ENCODE measurements at regions not wholly inside any gene's neighbourhood (a gene's known extent, or its start where the extent isn't known, plus 50 kb on each side); places are given as distances from the start of the nearest gene placed in this dataset.
"Not testable (repeated sequence)": the region's sequence is repeated elsewhere in the genome, so short reads cannot be mapped to it uniquely, and the experiment has no call there.

GRCh38 chrX:137195296-137195695 is 161.5 kb upstream of the GPR101 start:
- no peak for DNase-seq (ENCODE audit: insufficient read length)
- FAIRE-seq, result no peak
- TF ChIP-seq TAF1 (IDR thresholded peaks at IDR 0.05; ENCODE audit: borderline replicate concordance, low read depth, low read length), result no peak
- TF ChIP-seq POLR2A (IDR thresholded peaks at IDR 0.05; ENCODE audit: low read depth, low read length), result no peak
- no peak for TF ChIP-seq POLR2AphosphoS5 (IDR thresholded peaks at IDR 0.05; ENCODE audit: low read depth, low read length)

GRCh38 chrX:137194164-137194563 is 160.4 kb upstream of the GPR101 start:
- TF ChIP-seq TAF1 (IDR thresholded peaks at IDR 0.05; ENCODE audit: borderline replicate concordance, low read depth, low read length), result no peak
- no peak for DNase-seq (ENCODE audit: insufficient read length)
- FAIRE-seq, result peak; percentile 82

GRCh38 chrX:137187540-137187939 is 153.7 kb upstream of the GPR101 start:
- DNase-seq (ENCODE audit: insufficient read length), result no peak

GRCh38 chrX:137178392-137178791 is 144.6 kb upstream of the GPR101 start:
- no peak for DNase-seq (ENCODE audit: insufficient read length)
- no peak for FAIRE-seq
- TF ChIP-seq POLR2A (IDR thresholded peaks at IDR 0.05; ENCODE audit: low read depth, low read length) (no peak), TAF1 (IDR thresholded peaks at IDR 0.05; ENCODE audit: borderline replicate concordance, low read depth, low read length) (no peak), POLR2AphosphoS5 (IDR thresholded peaks at IDR 0.05; ENCODE audit: low read depth, low read length) (no peak)

More at GRCh38 chrX:137187540-137187939, 153.7 kb upstream of the GPR101 start:
- no peak for TF ChIP-seq POLR2AphosphoS5 (IDR thresholded peaks at IDR 0.05; ENCODE audit: low read depth, low read length)
- no peak for TF ChIP-seq TAF1 (IDR thresholded peaks at IDR 0.05; ENCODE audit: borderline replicate concordance, low read depth, low read length)
- TF ChIP-seq POLR2A (IDR thresholded peaks at IDR 0.05; ENCODE audit: low read depth, low read length), result no peak
- FAIRE-seq, result no peak

GRCh38 chrX:137172317-137172948 is 138.6 kb upstream of the GPR101 start:
- TF ChIP-seq POLR2A (IDR thresholded peaks at IDR 0.05; ENCODE audit: low read depth, low read length) (no peak), POLR2AphosphoS5 (IDR thresholded peaks at IDR 0.05; ENCODE audit: low read depth, low read length) (no peak), TAF1 (IDR thresholded peaks at IDR 0.05; ENCODE audit: borderline replicate concordance, low read depth, low read length) (no peak)
- no peak for FAIRE-seq
- DNase-seq (ENCODE audit: insufficient read length), result no peak

GRCh38 chrX:137171626-137172025 is 137.8 kb upstream of the GPR101 start:
- DNase-seq (ENCODE audit: insufficient read length), result no peak
- FAIRE-seq, result no peak
- TF ChIP-seq POLR2A (IDR thresholded peaks at IDR 0.05; ENCODE audit: low read depth, low read length) (no peak), POLR2AphosphoS5 (IDR thresholded peaks at IDR 0.05; ENCODE audit: low read depth, low read length) (no peak), TAF1 (IDR thresholded peaks at IDR 0.05; ENCODE audit: borderline replicate concordance, low read depth, low read length) (no peak)

- DNase-seq (ENCODE audit: insufficient read length), result no peak
- no peak for FAIRE-seq
- TF ChIP-seq POLR2AphosphoS5 (IDR thresholded peaks at IDR 0.05; ENCODE audit: low read depth, low read length), result no peak
- no peak for TF ChIP-seq POLR2A (IDR thresholded peaks at IDR 0.05; ENCODE audit: low read depth, low read length)
- TF ChIP-seq TAF1 (IDR thresholded peaks at IDR 0.05; ENCODE audit: borderline replicate concordance, low read depth, low read length), result no peak
Observed at GRCh38 chrX:137166591-137166990, 132.8 kb upstream of the GPR101 start.

- no peak for TF ChIP-seq POLR2A (IDR thresholded peaks at IDR 0.05; ENCODE audit: low read depth, low read length)
- no peak for TF ChIP-seq POLR2AphosphoS5 (IDR thresholded peaks at IDR 0.05; ENCODE audit: low read depth, low read length)
- TF ChIP-seq TAF1 (IDR thresholded peaks at IDR 0.05; ENCODE audit: borderline replicate concordance, low read depth, low read length), result no peak
- no peak for FAIRE-seq
- no peak for DNase-seq (ENCODE audit: insufficient read length)
Observed at GRCh38 chrX:137164329-137164728, 130.5 kb upstream of the GPR101 start.

- FAIRE-seq, result no peak
- TF ChIP-seq POLR2AphosphoS5 (IDR thresholded peaks at IDR 0.05; ENCODE audit: low read depth, low read length) (no peak), TAF1 (IDR thresholded peaks at IDR 0.05; ENCODE audit: borderline replicate concordance, low read depth, low read length) (no peak), POLR2A (IDR thresholded peaks at IDR 0.05; ENCODE audit: low read depth, low read length) (no peak)
Observed at GRCh38 chrX:137151403-137151802, 117.6 kb upstream of the GPR101 start.

GRCh38 chrX:137143864-137144263 is 110.1 kb upstream of the GPR101 start:
- FAIRE-seq, result no peak
- DNase-seq (ENCODE audit: insufficient read length), result no peak
- no peak for TF ChIP-seq POLR2AphosphoS5 (IDR thresholded peaks at IDR 0.05; ENCODE audit: low read depth, low read length)

More at GRCh38 chrX:137151403-137151802, 117.6 kb upstream of the GPR101 start:
- DNase-seq (ENCODE audit: insufficient read length), result no peak

- not testable (repeated sequence) for FAIRE-seq; DNase-seq (ENCODE audit: insufficient read length)
Observed at GRCh38 chrX:137122651-137123050, 88.9 kb upstream of the GPR101 start.

- no peak for FAIRE-seq
- DNase-seq (ENCODE audit: insufficient read length), result no peak
- TF ChIP-seq POLR2A (IDR thresholded peaks at IDR 0.05; ENCODE audit: low read depth, low read length) (no peak), POLR2AphosphoS5 (IDR thresholded peaks at IDR 0.05; ENCODE audit: low read depth, low read length) (no peak), TAF1 (IDR thresholded peaks at IDR 0.05; ENCODE audit: borderline replicate concordance, low read depth, low read length) (no peak)
Observed at GRCh38 chrX:137119049-137119448, 85.3 kb upstream of the GPR101 start.

GRCh38 chrX:137118536-137118935 is 84.7 kb upstream of the GPR101 start:
- FAIRE-seq (no peak), DNase-seq (ENCODE audit: insufficient read length) (no peak)
- TF ChIP-seq POLR2AphosphoS5 (IDR thresholded peaks at IDR 0.05; ENCODE audit: low read depth, low read length) (no peak), POLR2A (IDR thresholded peaks at IDR 0.05; ENCODE audit: low read depth, low read length) (no peak), TAF1 (IDR thresholded peaks at IDR 0.05; ENCODE audit: borderline replicate concordance, low read depth, low read length) (no peak)

All from GM12892 (cell line).